ENCODE measurements at regions not wholly inside any gene's neighbourhood (a gene's known extent, or its start where the extent isn't known, plus 50 kb on each side); places are given as distances from the start of the nearest gene placed in this dataset.

GRCh38 chr4:138961129-138961528, 54.5 kb upstream of the NOCT start:
- no peak for TF ChIP-seq CTCF (IDR thresholded peaks at IDR 0.05; ENCODE audit: low read depth, low read length, poor library complexity, severe bottlenecking)
- TF ChIP-seq EZH2phosphoT487 (IDR thresholded peaks at IDR 0.05; ENCODE audit: borderline replicate concordance, low read length): no peak

Data from DOHH2 (cell line).